ENCODE measurements at regions not wholly inside any gene's neighbourhood (a gene's known extent, or its start where the extent isn't known, plus 50 kb on each side); places are given as distances from the start of the nearest gene placed in this dataset.

GRCh38 chr14:77991128-77991772 lies 178.9 kb upstream of the NRXN3 start:
- TF ChIP-seq CTCF (IDR thresholded peaks at IDR 0.05) (no peak), POLR2A (IDR thresholded peaks at IDR 0.05) (no peak)

All from esophagus squamous epithelium (tissue), 4 donors.